OCI-LY7 (cell line): ENCODE measurements at regions not wholly inside any gene's neighbourhood (a gene's known extent, or its start where the extent isn't known, plus 50 kb on each side); places are given as distances from the start of the nearest gene placed in this dataset.

Source experiments
- CTCF ChIP-seq: fragments of 200-600 bp; sonication (generic); conservative IDR thresholded peaks from 2 replicates; pipeline ENCODE4 v1.5.1; 2014; ENCODE audit warnings: mild to moderate bottlenecking, antibody characterized with exemption, low read length, moderate library complexity, mixed read lengths
- EZH2phosphoT487 ChIP-seq: fragments of 200-600 bp; sonication (generic); IDR thresholded peaks from 2 replicates; pipeline ENCODE4 v1.6.1; 2018; ENCODE audit warnings: low read depth, borderline replicate concordance, mild to moderate bottlenecking, mixed run types, antibody characterized with exemption, low read length, moderate library complexity, mixed read lengths

- TF ChIP-seq CTCF, result no peak
- no peak for TF ChIP-seq EZH2phosphoT487
Measured at GRCh38 chr6:121844898-121845297, 409.5 kb downstream of the GJA1 start.
